ENCODE measurements at regions not wholly inside any gene's neighbourhood (a gene's known extent, or its start where the extent isn't known, plus 50 kb on each side); places are given as distances from the start of the nearest gene placed in this dataset.
"Not testable (repeated sequence)": the region's sequence is repeated elsewhere in the genome, so short reads cannot be mapped to it uniquely, and the experiment has no call there.

DNA sequence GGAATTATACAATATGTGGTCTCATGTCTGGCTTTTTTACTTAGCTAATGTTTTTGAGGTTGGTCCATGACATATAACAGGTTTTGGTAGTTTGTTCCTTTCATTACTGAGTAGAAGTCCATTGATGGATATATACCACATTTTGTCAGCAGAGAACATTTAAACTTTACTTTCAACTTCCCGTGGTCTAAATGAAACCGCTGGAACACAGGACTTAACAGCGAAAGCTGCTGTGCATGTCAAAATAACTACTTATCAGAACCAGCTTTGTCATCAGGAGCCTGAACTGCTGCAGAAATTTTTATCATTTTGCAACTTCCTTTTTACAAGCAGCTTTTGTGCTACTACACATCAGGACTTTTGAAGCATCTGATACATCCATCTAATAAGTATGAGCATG is 147.0 kb downstream of the TBC1D2B start:
- not testable (repeated sequence) for H3K36me3 ChIP-seq (ENCODE audit: control insufficient read depth, insufficient read depth, low read length); H3K4me3 ChIP-seq (ENCODE audit: low read depth, low read length); H3K27me3 ChIP-seq (ENCODE audit: control insufficient read depth, insufficient read depth, low read length); DNase-seq (ENCODE audit: low read depth)

DNA sequence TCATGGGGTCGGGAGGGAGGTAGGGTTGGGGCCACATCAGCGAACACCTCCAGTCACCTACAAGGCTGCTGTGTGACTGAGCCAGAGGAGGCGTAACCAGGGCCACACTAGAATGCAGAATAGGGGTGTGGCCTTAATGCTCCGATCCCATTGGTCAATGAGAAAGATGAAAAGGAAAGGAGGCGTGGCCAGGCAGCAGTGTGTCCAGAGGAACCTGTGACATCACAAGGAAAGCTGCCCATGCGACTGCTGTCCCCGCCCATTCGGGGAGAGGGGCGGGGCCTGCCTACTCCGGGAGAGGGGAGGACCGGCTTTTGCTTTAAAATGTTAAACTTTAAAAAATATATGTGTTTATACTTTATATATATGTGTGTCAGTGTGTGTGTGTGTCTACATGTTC is 150.7 kb downstream of the TBC1D2B start:
- not testable (repeated sequence) for H3K4me3 ChIP-seq (ENCODE audit: low read depth, low read length); H3K36me3 ChIP-seq (ENCODE audit: control insufficient read depth, insufficient read depth, low read length); H3K27me3 ChIP-seq (ENCODE audit: control insufficient read depth, insufficient read depth, low read length); DNase-seq (ENCODE audit: low read depth)

DNA sequence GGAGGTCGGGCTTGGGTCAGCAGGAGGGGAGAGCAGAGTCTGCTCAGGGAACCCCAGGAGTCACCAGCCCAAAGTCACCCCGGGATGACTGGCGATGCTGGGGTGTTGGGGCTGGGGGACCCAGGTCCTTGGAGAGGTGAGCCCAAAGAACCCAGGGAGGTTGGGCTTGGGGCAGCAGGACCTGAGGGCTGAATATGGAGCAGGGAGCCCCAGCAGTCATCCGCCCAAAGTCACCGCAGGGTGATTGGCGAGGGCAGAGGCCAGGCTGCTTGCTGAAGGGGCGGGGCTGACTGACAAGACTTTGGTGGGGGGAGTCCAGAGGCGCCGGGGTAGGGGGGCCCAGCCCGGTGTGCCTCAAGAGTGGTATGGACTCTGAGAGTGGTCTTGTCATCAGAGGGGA is 151.2 kb downstream of the TBC1D2B start:
- DNase-seq (ENCODE audit: low read depth); H3K27me3 ChIP-seq (ENCODE audit: control insufficient read depth, insufficient read depth, low read length); H3K4me3 ChIP-seq (ENCODE audit: low read depth, low read length); H3K36me3 ChIP-seq (ENCODE audit: control insufficient read depth, insufficient read depth, low read length): not testable (repeated sequence)

DNA sequence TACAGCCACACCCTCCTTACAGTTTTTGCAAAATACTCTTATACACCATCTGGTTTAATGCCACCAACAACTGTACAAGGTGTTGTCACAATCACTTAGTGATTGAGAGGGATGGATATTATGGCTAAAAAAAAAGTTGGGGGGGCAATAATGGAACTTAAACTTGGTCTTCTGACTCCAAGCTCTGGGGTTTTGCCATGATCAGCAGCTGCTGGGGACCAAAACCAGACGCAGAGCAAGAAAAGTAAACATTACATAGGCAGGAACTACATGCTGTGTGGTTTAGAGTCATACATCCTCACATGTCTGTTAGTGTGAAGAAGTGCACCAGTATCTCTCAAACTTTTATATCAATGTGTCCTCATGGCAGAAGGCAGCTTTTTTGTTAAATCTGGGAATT is 152.4 kb downstream of the TBC1D2B start:
- H3K4me3 ChIP-seq (ENCODE audit: low read depth, low read length); H3K36me3 ChIP-seq (ENCODE audit: control insufficient read depth, insufficient read depth, low read length); DNase-seq (ENCODE audit: low read depth); H3K27me3 ChIP-seq (ENCODE audit: control insufficient read depth, insufficient read depth, low read length): not testable (repeated sequence)

DNA sequence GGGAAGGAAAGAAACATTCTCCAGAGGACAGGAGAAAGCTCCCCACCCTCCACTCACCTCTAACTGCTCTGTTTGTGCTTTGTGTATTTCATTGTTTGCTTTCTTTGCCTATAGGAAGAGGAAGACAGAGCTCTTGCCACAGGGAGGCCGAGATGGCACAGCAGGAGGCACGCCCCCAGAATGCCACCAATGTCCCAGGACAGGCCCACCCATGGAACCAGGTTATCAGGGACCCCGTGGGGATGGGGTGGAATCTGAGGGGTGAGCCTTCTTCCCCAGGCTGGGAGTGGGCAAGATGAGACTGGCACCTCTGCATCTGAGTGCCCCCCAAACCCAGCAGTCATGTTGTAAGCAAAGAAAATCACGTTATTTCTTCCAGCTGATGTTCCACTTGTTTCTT is 155.8 kb downstream of the TBC1D2B start:
- Histone ChIP-seq H3K36me3 (ENCODE audit: control insufficient read depth, insufficient read depth, low read length) (no peaks in the 10 kb centered on the region), H3K27me3 (ENCODE audit: control insufficient read depth, insufficient read depth, low read length) (no peaks in the 10 kb centered on the region), H3K4me3 (ENCODE audit: low read depth, low read length) (no peak overlapping the region)
- DNase-seq (ENCODE audit: low read depth) = no peak
- TF ChIP-seq, protein P1, sequence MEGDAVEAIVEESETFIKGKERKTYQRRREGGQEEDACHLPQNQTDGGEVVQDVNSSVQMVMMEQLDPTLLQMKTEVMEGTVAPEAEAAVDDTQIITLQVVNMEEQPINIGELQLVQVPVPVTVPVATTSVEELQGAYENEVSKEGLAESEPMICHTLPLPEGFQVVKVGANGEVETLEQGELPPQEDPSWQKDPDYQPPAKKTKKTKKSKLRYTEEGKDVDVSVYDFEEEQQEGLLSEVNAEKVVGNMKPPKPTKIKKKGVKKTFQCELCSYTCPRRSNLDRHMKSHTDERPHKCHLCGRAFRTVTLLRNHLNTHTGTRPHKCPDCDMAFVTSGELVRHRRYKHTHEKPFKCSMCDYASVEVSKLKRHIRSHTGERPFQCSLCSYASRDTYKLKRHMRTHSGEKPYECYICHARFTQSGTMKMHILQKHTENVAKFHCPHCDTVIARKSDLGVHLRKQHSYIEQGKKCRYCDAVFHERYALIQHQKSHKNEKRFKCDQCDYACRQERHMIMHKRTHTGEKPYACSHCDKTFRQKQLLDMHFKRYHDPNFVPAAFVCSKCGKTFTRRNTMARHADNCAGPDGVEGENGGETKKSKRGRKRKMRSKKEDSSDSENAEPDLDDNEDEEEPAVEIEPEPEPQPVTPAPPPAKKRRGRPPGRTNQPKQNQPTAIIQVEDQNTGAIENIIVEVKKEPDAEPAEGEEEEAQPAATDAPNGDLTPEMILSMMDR (IDR thresholded peaks at IDR 0.05; ENCODE audit: insufficient read depth, low read length, poor library complexity, severe bottlenecking) = no peak

DNA sequence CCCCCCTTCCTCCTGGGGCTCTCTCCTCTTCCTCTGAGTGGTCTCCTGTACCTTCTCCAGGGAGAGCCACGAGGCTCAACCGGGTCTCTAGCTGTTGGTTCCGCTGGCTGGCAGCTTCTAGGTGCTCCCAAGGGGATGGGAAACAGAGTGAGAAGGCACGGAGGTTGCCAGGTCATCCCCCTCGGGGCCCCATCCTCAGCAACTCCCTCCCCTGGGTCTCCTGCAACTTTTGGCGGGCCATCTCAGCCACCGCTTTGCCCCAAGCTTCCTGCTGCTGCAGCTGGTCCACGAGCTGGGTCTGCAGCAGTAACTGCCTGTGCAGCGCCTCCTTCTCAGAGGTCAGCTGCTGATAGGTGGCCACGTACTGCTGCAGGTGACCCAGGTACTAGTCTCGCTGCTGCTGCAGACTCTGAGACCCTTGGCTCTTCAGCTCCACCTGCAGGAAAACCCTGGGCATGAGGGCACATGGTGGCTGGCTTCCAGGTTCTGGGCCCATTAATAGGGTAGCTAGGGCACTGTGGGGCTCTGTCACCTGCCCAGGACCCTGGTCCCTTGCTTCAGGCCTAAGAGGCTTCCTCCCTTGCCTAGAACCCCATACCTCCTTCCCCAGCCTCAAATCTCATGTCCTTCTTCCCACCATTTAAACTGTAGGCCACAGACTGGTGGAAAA is 160.4 kb downstream of the TBC1D2B start:
- H3K4me3 ChIP-seq (ENCODE audit: low read depth, low read length); H3K36me3 ChIP-seq (ENCODE audit: control insufficient read depth, insufficient read depth, low read length); H3K27me3 ChIP-seq (ENCODE audit: control insufficient read depth, insufficient read depth, low read length); DNase-seq (ENCODE audit: low read depth): not testable (repeated sequence)

DNA sequence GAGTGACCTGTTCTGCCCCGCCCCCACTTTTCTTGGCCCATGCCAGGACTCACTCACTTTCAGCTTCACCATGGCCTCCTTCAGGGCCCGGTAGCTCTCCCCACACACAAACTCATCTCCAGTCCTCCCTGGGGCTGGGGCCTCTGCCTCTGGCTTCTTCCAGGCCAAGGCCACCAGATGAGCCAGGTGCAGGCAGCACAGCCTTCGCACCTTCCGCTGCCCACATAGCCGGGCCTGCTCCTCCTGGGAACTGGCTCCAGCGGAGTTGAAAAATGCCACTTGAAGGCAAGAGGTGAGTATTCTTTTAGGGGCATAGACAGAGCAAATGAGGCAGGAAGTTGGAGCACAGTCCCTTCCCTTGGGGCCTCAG is 161.6 kb downstream of the TBC1D2B start:
- not testable (repeated sequence) for H3K27me3 ChIP-seq (ENCODE audit: control insufficient read depth, insufficient read depth, low read length); H3K4me3 ChIP-seq (ENCODE audit: low read depth, low read length); DNase-seq (ENCODE audit: low read depth); H3K36me3 ChIP-seq (ENCODE audit: control insufficient read depth, insufficient read depth, low read length)

DNA sequence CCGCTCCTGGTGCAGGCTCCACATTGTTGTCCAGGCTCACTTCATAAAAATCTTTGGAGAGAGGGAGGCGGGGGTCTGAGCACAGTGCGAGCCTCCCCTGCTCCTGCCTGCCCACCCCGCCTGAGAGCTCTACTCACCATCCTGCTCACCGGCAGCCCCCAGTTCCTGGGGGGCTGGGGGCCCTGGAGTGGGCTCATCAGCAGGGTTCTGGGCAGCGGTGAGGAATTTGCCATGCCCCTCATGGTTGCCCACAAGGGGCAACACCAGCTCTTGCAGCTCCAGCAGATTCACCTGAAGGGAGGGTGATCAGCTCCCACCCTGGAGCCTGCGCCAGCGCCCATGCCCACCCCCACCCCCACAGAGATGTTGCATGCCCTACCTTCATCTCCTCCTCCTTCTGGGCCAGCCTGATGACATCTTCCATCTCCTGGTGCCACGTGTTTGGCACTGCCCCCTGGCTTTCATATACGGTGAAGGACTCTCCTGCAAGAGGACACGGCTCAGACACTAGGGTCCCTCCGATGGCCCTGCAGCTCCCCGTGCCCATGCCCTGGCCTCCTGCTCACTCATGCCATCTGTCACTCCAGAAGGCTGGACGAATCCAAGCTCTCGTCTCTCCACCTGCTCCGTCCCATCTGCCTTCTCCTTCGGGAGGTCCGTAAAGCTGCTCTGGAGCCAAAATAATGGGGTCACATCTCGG is 162.1 kb downstream of the TBC1D2B start:
- DNase-seq (ENCODE audit: low read depth) = no peak
- Histone ChIP-seq H3K27me3 (ENCODE audit: control insufficient read depth, insufficient read depth, low read length) (no peaks in the 10 kb centered on the region), H3K36me3 (ENCODE audit: control insufficient read depth, insufficient read depth, low read length) (no peaks in the 10 kb centered on the region), H3K4me3 (ENCODE audit: low read depth, low read length) (no peak overlapping the region)
- TF ChIP-seq, protein P1 (IDR thresholded peaks at IDR 0.05; ENCODE audit: insufficient read depth, low read length, poor library complexity, severe bottlenecking) = no peak

DNA sequence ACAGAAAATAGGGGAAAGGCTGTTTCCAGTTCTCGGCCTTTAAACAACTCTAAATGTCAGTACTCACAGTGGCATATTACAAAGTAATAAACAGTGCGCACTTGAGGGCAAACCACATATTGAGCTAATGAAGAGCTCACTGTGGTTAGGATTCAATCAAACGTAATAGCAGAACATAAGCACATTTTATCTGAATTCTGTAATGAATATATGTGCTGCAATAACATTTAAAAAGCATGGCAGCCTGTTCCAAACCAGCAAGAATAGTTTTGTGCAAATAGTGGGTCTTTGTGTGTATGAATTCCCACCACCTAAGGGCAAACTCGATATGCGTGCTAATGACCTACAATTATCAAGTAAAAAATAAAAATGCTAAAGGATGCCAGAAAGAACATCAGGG is 163.0 kb downstream of the TBC1D2B start:
- H3K27me3 ChIP-seq (ENCODE audit: control insufficient read depth, insufficient read depth, low read length); DNase-seq (ENCODE audit: low read depth); H3K4me3 ChIP-seq (ENCODE audit: low read depth, low read length); H3K36me3 ChIP-seq (ENCODE audit: control insufficient read depth, insufficient read depth, low read length): not testable (repeated sequence)
